B cell (primary cell): ENCODE measurements at regions not wholly inside any gene's neighbourhood (a gene's known extent, or its start where the extent isn't known, plus 50 kb on each side); places are given as distances from the start of the nearest gene placed in this dataset.

Experiments used
- ATAC-seq: fragments of 200-7000 bp; cut with Tn5 transposase; one replicate; pipeline ENCODE4 v1.10.0; 2021; ENCODE audit warnings: low read depth, mild to moderate bottlenecking, moderate number of reproducible peaks, moderate library complexity
- CTCF ChIA-PET: fragments of 350-600 bp; sonication (Branson Sonifier 250); formaldehyde crosslinking; loops from one replicate; lab custom pipeline; 2021; ENCODE audit warnings: antibody characterized with exemption, inconsistent platforms; lab: Charles Lee
- POLR2A ChIA-PET: fragments of 350-600 bp; sonication (Branson Sonifier 250); formaldehyde crosslinking; loops from one replicate; lab custom pipeline; 2021; ENCODE audit warnings: antibody characterized with exemption; lab: Charles Lee
- DNase-seq: peaks from one replicate; pipeline ENCODE4 v3.0.0; 2013
- H2AFZ ChIP-seq: 2 replicates; pipeline ENCODE4 v1.6.1; 2012; ENCODE audit warnings: mild to moderate bottlenecking, low read depth, low read length; ENCODE audit not compliant: insufficient read depth, poor library complexity, severe bottlenecking
- H3K27ac ChIP-seq, 2 donors: 1 replicate in 1 of 2; 2 replicates in 1 of 2; pipeline ENCODE4 v1.5.1; 2012 to 2013; ENCODE audit warnings: low read length in 2 of 2, mild to moderate bottlenecking in 2 of 2, moderate library complexity in 1 of 2
- H3K27me3 ChIP-seq, 4 experiments: fragments of 200-600 bp in 1 of 4; sonication (generic) in 1 of 4; replicated peaks in 1 of 4; 1 replicate in 2 of 4; 2 replicates in 2 of 4; pipeline versions ENCODE4 v1.6.1 to v1.7.0; 2013 to 2016; ENCODE audit warnings: low read length in 3 of 4, mild to moderate bottlenecking in 2 of 4, mixed read lengths in 1 of 4, moderate library complexity in 1 of 4; ENCODE audit not compliant: insufficient read depth in 4 of 4, control insufficient read depth in 3 of 4; ENCODE audit errors: control extremely low read depth in 1 of 4
- H3K36me3 ChIP-seq, 2 experiments: replicated peaks in 1 of 2; 1 replicate in 1 of 2; 2 replicates in 1 of 2; pipeline versions ENCODE4 v1.6.1 to v1.7.1; 2013; ENCODE audit warnings: low read length in 1 of 2; ENCODE audit not compliant: insufficient read depth in 2 of 2, control insufficient read depth in 1 of 2; ENCODE audit errors: control extremely low read depth in 1 of 2, extremely low read depth in 1 of 2
- H3K4me1 ChIP-seq, 2 donors: fragments of 200-600 bp in 1 of 2; sonication (generic) in 1 of 2; 1 replicate in 1 of 2; 2 replicates in 1 of 2; pipeline versions ENCODE4 v1.5.1 to v1.6.1; 2013 to 2017; ENCODE audit warnings: low read length in 2 of 2; ENCODE audit not compliant: control insufficient read depth in 2 of 2, insufficient read depth in 2 of 2
- H3K4me2 ChIP-seq: replicated peaks from 2 replicates; pipeline ENCODE3; 2012; ENCODE audit warnings: mild to moderate bottlenecking, low read depth, low read length; ENCODE audit not compliant: poor library complexity, severe bottlenecking
- H3K4me3 ChIP-seq, 5 experiments: fragments of 200-600 bp in 1 of 5; sonication (generic) in 1 of 5; 1 replicate in 3 of 5; 2 replicates in 2 of 5; pipeline versions ENCODE4 v1.5.1 to v1.7.0; 2011 to 2016; ENCODE audit warnings: low read length in 4 of 5, mild to moderate bottlenecking in 4 of 5, low read depth in 2 of 5, control low read depth in 1 of 5, moderate library complexity in 1 of 5; ENCODE audit not compliant: insufficient read depth in 1 of 5; ENCODE audit errors: control extremely low read depth in 1 of 5, extremely low read depth in 1 of 5
- H3K79me2 ChIP-seq: fragments of 200-600 bp; sonication (generic); one replicate; pipeline ENCODE4 v1.6.0; 2016; ENCODE audit warnings: low read length; ENCODE audit not compliant: control insufficient read depth, insufficient read depth
- H3K9ac ChIP-seq: fragments of 200-600 bp; sonication (generic); 2 replicates; pipeline ENCODE4 v1.6.1; 2017; ENCODE audit warnings: mild to moderate bottlenecking, low read length, moderate library complexity
- H3K9me3 ChIP-seq, 3 donors: one replicate each; pipeline versions ENCODE4 v1.6.1 to v1.7.1; 2013; ENCODE audit warnings: low read length in 2 of 3; ENCODE audit not compliant: control insufficient read depth in 2 of 3, insufficient read depth in 1 of 3; ENCODE audit errors: control extremely low read depth in 1 of 3
- H4K20me1 ChIP-seq: 2 replicates; pipeline ENCODE4 v1.6.0; 2012; ENCODE audit warnings: mild to moderate bottlenecking, low read length; ENCODE audit not compliant: insufficient read depth, control insufficient read depth, poor library complexity, severe bottlenecking
- H3K27ac Mint-ChIP-seq: one replicate; pipeline ENCODE4 v1.8.0; 2021; ENCODE audit warnings: mixed read lengths
- H3K27me3 Mint-ChIP-seq: one replicate; pipeline ENCODE4 v1.8.0; 2021; ENCODE audit warnings: mixed read lengths
- H3K4me1 Mint-ChIP-seq: one replicate; pipeline ENCODE4 v1.8.0; 2021; ENCODE audit warnings: mixed read lengths
- H3K4me3 Mint-ChIP-seq: one replicate; pipeline ENCODE4 v1.8.0; 2021; ENCODE audit warnings: mixed read lengths
- H3K9me3 Mint-ChIP-seq: one replicate; pipeline ENCODE4 v1.8.0; 2022; ENCODE audit warnings: mixed read lengths; ENCODE audit not compliant: insufficient read depth
- EZH2 ChIP-seq: IDR thresholded peaks from 2 replicates; pipeline ENCODE4 v1.6.1; 2012; ENCODE audit warnings: borderline replicate concordance, low read depth, mild to moderate bottlenecking, moderate library complexity, low read length; ENCODE audit not compliant: insufficient read depth, poor library complexity, severe bottlenecking
- WGBS: methylation state at CpG from one replicate; pipeline ENCODE4 v1.1.5; 2013; ENCODE audit warnings: missing lambda C conversion rate; ENCODE audit not compliant: insufficient coverage; 5-methylcytosine and 5-hydroxymethylcytosine counted together
- intact Hi-C: fragments of 100-400 bp; cut with micrococcal nuclease; formaldehyde crosslinking; loops from one replicate; pipeline ENCODE4 v1.10.0; 2022
- TF ChIP-seq, protein P1 (sequence below): fragments of 200-600 bp; IDR thresholded peaks from one replicate; pipeline ENCODE4 v1.8.0; 2022; ENCODE audit warnings: antibody characterized with exemption, mild to moderate bottlenecking

- no peaks in the 10 kb centered on the region for H3K79me2 ChIP-seq
- ATAC-seq, result no peak
- CTCF ChIA-PET, result interaction anchor here (0.7 kb wide), 1 partner anchor 12 kb away, joined by 3 read pairs; no protein-coding TSS in a partner anchor
- no peak overlapping the region for H3K4me2 ChIP-seq
- H3K9me3 ChIP-seq, result peaks cover 0 to 6% (median 0%) of the 10 kb centered on the region in 3 donors
- no peaks in the 10 kb centered on the region for H3K27me3 ChIP-seq
- no peaks in the 10 kb centered on the region for H4K20me1 ChIP-seq
- no peaks in the 10 kb centered on the region for H3K4me1 Mint-ChIP-seq
- H3K4me3 Mint-ChIP-seq, result no peak overlapping the region
- H2AFZ ChIP-seq, result no peak overlapping the region
- TF ChIP-seq EZH2, result no peak
- TF ChIP-seq, protein P1, sequence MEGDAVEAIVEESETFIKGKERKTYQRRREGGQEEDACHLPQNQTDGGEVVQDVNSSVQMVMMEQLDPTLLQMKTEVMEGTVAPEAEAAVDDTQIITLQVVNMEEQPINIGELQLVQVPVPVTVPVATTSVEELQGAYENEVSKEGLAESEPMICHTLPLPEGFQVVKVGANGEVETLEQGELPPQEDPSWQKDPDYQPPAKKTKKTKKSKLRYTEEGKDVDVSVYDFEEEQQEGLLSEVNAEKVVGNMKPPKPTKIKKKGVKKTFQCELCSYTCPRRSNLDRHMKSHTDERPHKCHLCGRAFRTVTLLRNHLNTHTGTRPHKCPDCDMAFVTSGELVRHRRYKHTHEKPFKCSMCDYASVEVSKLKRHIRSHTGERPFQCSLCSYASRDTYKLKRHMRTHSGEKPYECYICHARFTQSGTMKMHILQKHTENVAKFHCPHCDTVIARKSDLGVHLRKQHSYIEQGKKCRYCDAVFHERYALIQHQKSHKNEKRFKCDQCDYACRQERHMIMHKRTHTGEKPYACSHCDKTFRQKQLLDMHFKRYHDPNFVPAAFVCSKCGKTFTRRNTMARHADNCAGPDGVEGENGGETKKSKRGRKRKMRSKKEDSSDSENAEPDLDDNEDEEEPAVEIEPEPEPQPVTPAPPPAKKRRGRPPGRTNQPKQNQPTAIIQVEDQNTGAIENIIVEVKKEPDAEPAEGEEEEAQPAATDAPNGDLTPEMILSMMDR, result no peak
- H3K36me3 ChIP-seq, result no peaks in the 10 kb centered on the region
- no peak overlapping the region for H3K9ac ChIP-seq
- H3K4me1 ChIP-seq, result no peaks in the 10 kb centered on the region
- no peak overlapping the region for H3K4me3 ChIP-seq
- no CpG with 5 or more reads among the region's 6 CpGs for WGBS
- peaks cover 1% of the 10 kb centered on the region for H3K9me3 Mint-ChIP-seq
- no peak overlapping the region for H3K27ac ChIP-seq
- no peak overlapping the region for H3K27ac Mint-ChIP-seq
- intact Hi-C loops, result no loop called here
- no peaks in the 10 kb centered on the region for H3K27me3 Mint-ChIP-seq
- POLR2A ChIA-PET, result no interaction called here
- DNase-seq, result no peak
These were observed 174.4 kb upstream of the TOX3 start for GRCh38 chr16:52721331-52721730.

GRCh38 chr16:52718046-52718445 lies 171.1 kb upstream of the TOX3 start:
- Histone ChIP-seq H3K4me2 (no peak overlapping the region), H3K36me3 (no peaks in the 10 kb centered on the region), H3K4me1 (no peaks in the 10 kb centered on the region), H4K20me1 (no peaks in the 10 kb centered on the region), H3K9me3 (peaks cover 0 to 6% (median 0%) of the 10 kb centered on the region in 3 donors), H3K27ac (no peak overlapping the region), H3K9ac (no peak overlapping the region), H2AFZ (no peak overlapping the region), H3K4me3 (no peak overlapping the region), H3K79me2 (no peaks in the 10 kb centered on the region), H3K27me3 (no peaks in the 10 kb centered on the region)
- ChIA-PET CTCF (no interaction called here), POLR2A (no interaction called here)
- DNase-seq, result no peak
- TF ChIP-seq, protein P1, result no peak
- no peak for TF ChIP-seq EZH2
- no peaks in the 10 kb centered on the region for H3K4me1 Mint-ChIP-seq
- no peak for ATAC-seq
- no peak overlapping the region for H3K4me3 Mint-ChIP-seq
- H3K9me3 Mint-ChIP-seq, result peaks cover 3% of the 10 kb centered on the region
- H3K27ac Mint-ChIP-seq, result no peak overlapping the region
- H3K27me3 Mint-ChIP-seq, result no peaks in the 10 kb centered on the region
- 100% methylated on average over 1 of the region's 4 CpGs for WGBS
- intact Hi-C loops, result no loop called here
